Vagina (tissue), 2 donors: ENCODE measurements at regions not wholly inside any gene's neighbourhood (a gene's known extent, or its start where the extent isn't known, plus 50 kb on each side); places are given as distances from the start of the nearest gene placed in this dataset.

Experiments
- DNase-seq, 2 donors: peaks; one replicate each; pipeline ENCODE4 v3.0.0-alpha.2; 2017; ENCODE audit errors: extremely low spot score in 2 of 2
- H3K27ac ChIP-seq: fragments of 200-600 bp; sonication (generic); one replicate; pipeline ENCODE4 v1.5.1; 2019
- H3K27me3 ChIP-seq: fragments of 200-600 bp; sonication (generic); one replicate; pipeline ENCODE4 v1.5.1; 2019
- H3K36me3 ChIP-seq, 2 donors: fragments of 200-600 bp; sonication (generic); one replicate each; pipeline ENCODE4 v1.5.1; 2017 to 2019
- H3K4me1 ChIP-seq: fragments of 200-600 bp; sonication (generic); one replicate; pipeline ENCODE4 v1.5.1; 2019
- H3K4me3 ChIP-seq, 2 donors: fragments of 200-600 bp; sonication (generic); 1 replicate in 1 of 2; 2 replicates in 1 of 2; pipeline ENCODE4 v1.5.1; 2016 to 2019
- H3K9me3 ChIP-seq: fragments of 200-600 bp; sonication (generic); one replicate; pipeline ENCODE4 v1.5.1; 2019
- CTCF ChIP-seq, 3 experiments: fragments of 450-650 bp in 2 of 3; fragments of 200-600 bp in 1 of 3; sonication (generic) in 1 of 3; IDR thresholded peaks; one replicate each; pipeline ENCODE4 v1.5.1; 2017 to 2019; ENCODE audit warnings: antibody characterized with exemption in 3 of 3, mild to moderate bottlenecking in 2 of 3, moderate library complexity in 2 of 3
- POLR2A ChIP-seq, 2 donors: fragments of 450-650 bp; IDR thresholded peaks; one replicate each; pipeline ENCODE4 v1.6.1; 2017; ENCODE audit warnings: antibody characterized with exemption in 2 of 2, mild to moderate bottlenecking in 2 of 2, moderate library complexity in 2 of 2
- POLR2AphosphoS5 ChIP-seq, 2 donors: sonication (generic); formaldehyde crosslinking; IDR thresholded peaks; one replicate each; pipeline ENCODE4 v1.9.0; 2017; ENCODE audit warnings: antibody characterized with exemption in 2 of 2, mild to moderate bottlenecking in 2 of 2, low read depth in 1 of 2; ENCODE audit not compliant: insufficient read depth in 1 of 2
- intact Hi-C: fragments of 100-400 bp; cut with DNase I; formaldehyde crosslinking; loops from one replicate; pipeline ENCODE4 v1.15.1; 2023

GRCh38 chr7:136605532-136606329 is 262.7 kb upstream of the CHRM2 start:
- intact Hi-C loops: no loop called here
- H3K4me1 ChIP-seq: no peaks in the 10 kb centered on the region
- no peaks in the 10 kb centered on the region for H3K36me3 ChIP-seq
- TF ChIP-seq POLR2A (IDR thresholded peaks at IDR 0.05) (no peak), POLR2AphosphoS5 (IDR thresholded peaks at IDR 0.05; ENCODE audit: insufficient read depth in 1 of 2, low read depth in 1 of 2) (no peak), CTCF (IDR thresholded peaks at IDR 0.05) (no peak)
- DNase-seq: no peak
- no peaks in the 10 kb centered on the region for H3K27me3 ChIP-seq
- no peaks in the 10 kb centered on the region for H3K9me3 ChIP-seq
- H3K4me3 ChIP-seq: no peak overlapping the region
- no peak overlapping the region for H3K27ac ChIP-seq

GRCh38 chr7:136601772-136602171 is 266.7 kb upstream of the CHRM2 start:
- no peak overlapping the region for H3K27ac ChIP-seq
- H3K4me3 ChIP-seq: no peak overlapping the region
- no peaks in the 10 kb centered on the region for H3K27me3 ChIP-seq
- H3K36me3 ChIP-seq: no peaks in the 10 kb centered on the region
- no peaks in the 10 kb centered on the region for H3K4me1 ChIP-seq
- no peak for DNase-seq
- H3K9me3 ChIP-seq: no peaks in the 10 kb centered on the region
- intact Hi-C loops: no loop called here
- TF ChIP-seq POLR2A (IDR thresholded peaks at IDR 0.05): no peak
- no peak for TF ChIP-seq POLR2AphosphoS5 (IDR thresholded peaks at IDR 0.05; ENCODE audit: insufficient read depth in 1 of 2, low read depth in 1 of 2)
- no peak for TF ChIP-seq CTCF (IDR thresholded peaks at IDR 0.05)

GRCh38 chr7:136600475-136600874 is 268.0 kb upstream of the CHRM2 start:
- Histone ChIP-seq H3K27ac (no peak overlapping the region), H3K4me1 (no peaks in the 10 kb centered on the region), H3K36me3 (no peaks in the 10 kb centered on the region), H3K27me3 (no peaks in the 10 kb centered on the region), H3K4me3 (no peak overlapping the region), H3K9me3 (no peaks in the 10 kb centered on the region)
- intact Hi-C loops: no loop called here
- no peak for DNase-seq
- TF ChIP-seq POLR2A (IDR thresholded peaks at IDR 0.05): no peak
- no peak for TF ChIP-seq POLR2AphosphoS5 (IDR thresholded peaks at IDR 0.05; ENCODE audit: insufficient read depth in 1 of 2, low read depth in 1 of 2)
- no peak for TF ChIP-seq CTCF (IDR thresholded peaks at IDR 0.05)

GRCh38 chr7:136594739-136595144 is 273.7 kb upstream of the CHRM2 start:
- H3K36me3 ChIP-seq: no peaks in the 10 kb centered on the region
- no peaks in the 10 kb centered on the region for H3K9me3 ChIP-seq
- DNase-seq: no peak
- H3K27me3 ChIP-seq: no peaks in the 10 kb centered on the region
- H3K4me1 ChIP-seq: no peaks in the 10 kb centered on the region
- no peak for TF ChIP-seq POLR2A (IDR thresholded peaks at IDR 0.05)
- TF ChIP-seq CTCF (IDR thresholded peaks at IDR 0.05): no peak
- TF ChIP-seq POLR2AphosphoS5 (IDR thresholded peaks at IDR 0.05; ENCODE audit: insufficient read depth in 1 of 2, low read depth in 1 of 2): no peak
- H3K27ac ChIP-seq: no peak overlapping the region
- intact Hi-C loops: no loop called here
- H3K4me3 ChIP-seq: no peak overlapping the region

- no peak overlapping the region for H3K27ac ChIP-seq
- H3K4me3 ChIP-seq: no peak overlapping the region
- no peaks in the 10 kb centered on the region for H3K36me3 ChIP-seq
- intact Hi-C loops: loop anchor here (5.0 kb wide), 1 partner anchor 639 kb away; no protein-coding TSS in a partner anchor
- DNase-seq: no peak
- no peaks in the 10 kb centered on the region for H3K27me3 ChIP-seq
- no peaks in the 10 kb centered on the region for H3K4me1 ChIP-seq
- TF ChIP-seq POLR2A (IDR thresholded peaks at IDR 0.05) (no peak), POLR2AphosphoS5 (IDR thresholded peaks at IDR 0.05; ENCODE audit: insufficient read depth in 1 of 2, low read depth in 1 of 2) (no peak), CTCF (IDR thresholded peaks at IDR 0.05) (no peak)
- H3K9me3 ChIP-seq: no peaks in the 10 kb centered on the region
These were observed 280.2 kb upstream of the CHRM2 start for GRCh38 chr7:136588216-136588615.
